ENCODE measurements at regions not wholly inside any gene's neighbourhood (a gene's known extent, or its start where the extent isn't known, plus 50 kb on each side); places are given as distances from the start of the nearest gene placed in this dataset.

GRCh38 chr1:218711884-218712674, 366.9 kb downstream of the TGFB2 start:
- no peak for TF ChIP-seq POLR2A (IDR thresholded peaks at IDR 0.05; ENCODE audit: low read length)
- TF ChIP-seq GATA1 (IDR thresholded peaks at IDR 0.05; ENCODE audit: low read depth, low read length): no peak
